Activated CD4-positive, alpha-beta T cell treated with anti-CD3 and anti-CD28 coated beads, Interleukin-2, amount 50 U/mL, for 4 hours (primary cell): ENCODE measurements at regions not wholly inside any gene's neighbourhood (a gene's known extent, or its start where the extent isn't known, plus 50 kb on each side); places are given as distances from the start of the nearest gene placed in this dataset.
"Not testable (repeated sequence)": the region's sequence is repeated elsewhere in the genome, so short reads cannot be mapped to it uniquely, and the experiment has no call there.

Experiments
- DNase-seq, 2 experiments: peaks; one replicate each; pipeline ENCODE4 v3.0.0-alpha.2; 2020

GRCh38 chr1:4452701-4453100 lies 201.7 kb upstream of the AJAP1 start:
- DNase-seq, result no peak

GRCh38 chr1:4460052-4460451 lies 194.4 kb upstream of the AJAP1 start:
- DNase-seq, result no peak

- no peak for DNase-seq
These were observed 193.8 kb upstream of the AJAP1 start for GRCh38 chr1:4460651-4461050.

GRCh38 chr1:4461726-4462290 lies 192.6 kb upstream of the AJAP1 start:
- DNase-seq, result no peak

- no peak for DNase-seq
These were observed 191.5 kb upstream of the AJAP1 start for GRCh38 chr1:4462831-4463484.

GRCh38 chr1:4463631-4464030 lies 190.8 kb upstream of the AJAP1 start:
- no peak for DNase-seq

- no peak for DNase-seq
These were observed 189.9 kb upstream of the AJAP1 start for GRCh38 chr1:4464478-4464877.

- no peak for DNase-seq
These were observed 187.2 kb upstream of the AJAP1 start for GRCh38 chr1:4467241-4467640.

GRCh38 chr1:4468386-4468785 lies 186.0 kb upstream of the AJAP1 start:
- no peak for DNase-seq

- DNase-seq, result no peak
These were observed 185.4 kb upstream of the AJAP1 start for GRCh38 chr1:4468804-4469514.

GRCh38 chr1:4476394-4476793 lies 178.0 kb upstream of the AJAP1 start:
- DNase-seq, result no peak

- DNase-seq, result no peak
These were observed 173.0 kb upstream of the AJAP1 start for GRCh38 chr1:4481451-4481850.

GRCh38 chr1:4482526-4482925 lies 171.9 kb upstream of the AJAP1 start:
- DNase-seq, result no peak

GRCh38 chr1:4483021-4483625 lies 171.3 kb upstream of the AJAP1 start:
- no peak for DNase-seq

- no peak for DNase-seq
These were observed 169.0 kb upstream of the AJAP1 start for GRCh38 chr1:4485398-4485797.

GRCh38 chr1:4485878-4486277 lies 168.5 kb upstream of the AJAP1 start:
- no peak for DNase-seq

GRCh38 chr1:4486408-4487120 lies 167.8 kb upstream of the AJAP1 start:
- DNase-seq, result no peak

- DNase-seq, result no peak
These were observed 166.4 kb upstream of the AJAP1 start for GRCh38 chr1:4488018-4488417.

- no peak for DNase-seq
These were observed 164.9 kb upstream of the AJAP1 start for GRCh38 chr1:4489486-4489885.

GRCh38 chr1:4489992-4490391 lies 164.4 kb upstream of the AJAP1 start:
- not testable (repeated sequence) for DNase-seq

- no peak for DNase-seq
These were observed 160.4 kb upstream of the AJAP1 start for GRCh38 chr1:4494027-4494426.

- DNase-seq, result no peak
These were observed 159.9 kb upstream of the AJAP1 start for GRCh38 chr1:4494558-4494957.

- DNase-seq, result no peak
These were observed 158.6 kb upstream of the AJAP1 start for GRCh38 chr1:4495809-4496208.
